ENCODE measurements at regions not wholly inside any gene's neighbourhood (a gene's known extent, or its start where the extent isn't known, plus 50 kb on each side); places are given as distances from the start of the nearest gene placed in this dataset.
A peak's percentile ranks its signal among the peaks of the same experiment; 100 is the strongest.

DNA sequence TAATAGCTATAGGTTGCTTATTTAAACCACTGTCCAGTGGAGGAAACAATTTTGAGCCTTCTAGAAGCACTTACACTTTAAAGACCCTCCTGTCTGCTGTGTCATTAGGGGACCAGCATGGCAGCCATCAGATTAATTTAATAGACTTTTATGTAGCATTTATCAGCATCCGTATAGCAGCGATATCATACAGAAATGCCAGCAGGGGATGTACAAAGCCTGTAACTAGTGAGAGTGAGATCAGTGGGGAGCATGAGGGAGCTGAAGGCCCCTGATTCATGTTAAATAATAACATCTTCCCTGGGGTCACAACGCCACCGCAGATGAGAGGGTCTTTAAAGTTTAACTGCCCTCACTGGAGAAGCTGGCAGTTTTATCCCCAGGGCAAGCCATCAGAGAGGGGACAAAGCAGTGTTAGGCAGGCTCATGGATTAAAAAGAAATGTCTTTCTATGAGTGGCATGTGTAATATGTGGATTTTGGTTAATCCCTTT, 144.7 kb downstream of the PDGFRA start:
- Histone ChIP-seq H3K9me3 (ENCODE audit: control insufficient read depth in 2 of 3, insufficient read depth in 1 of 3, low read length in 3 of 3) (no peaks in the 10 kb centered on the region), H3K4me1 (ENCODE audit: control insufficient read depth in 2 of 3, insufficient read depth in 2 of 3, low read depth in 1 of 3, low read length in 3 of 3) (no peaks in the 10 kb centered on the region), H3K4me3 (ENCODE audit: low read length in 3 of 3) (no peak overlapping the region), H3K36me3 (ENCODE audit: control insufficient read depth in 2 of 3, insufficient read depth in 3 of 3, low read length in 3 of 3) (no peaks in the 10 kb centered on the region), H3K27me3 (ENCODE audit: control insufficient read depth, insufficient read depth, low read length) (no peaks in the 10 kb centered on the region), H3K9ac (ENCODE audit: low read length in 3 of 3) (no peak overlapping the region), H3K27ac (ENCODE audit: low read depth in 2 of 2, low read length in 2 of 2) (no peak overlapping the region)
- intact Hi-C loops (cut with DNase I), result no loop called here
- TF ChIP-seq, protein P1, sequence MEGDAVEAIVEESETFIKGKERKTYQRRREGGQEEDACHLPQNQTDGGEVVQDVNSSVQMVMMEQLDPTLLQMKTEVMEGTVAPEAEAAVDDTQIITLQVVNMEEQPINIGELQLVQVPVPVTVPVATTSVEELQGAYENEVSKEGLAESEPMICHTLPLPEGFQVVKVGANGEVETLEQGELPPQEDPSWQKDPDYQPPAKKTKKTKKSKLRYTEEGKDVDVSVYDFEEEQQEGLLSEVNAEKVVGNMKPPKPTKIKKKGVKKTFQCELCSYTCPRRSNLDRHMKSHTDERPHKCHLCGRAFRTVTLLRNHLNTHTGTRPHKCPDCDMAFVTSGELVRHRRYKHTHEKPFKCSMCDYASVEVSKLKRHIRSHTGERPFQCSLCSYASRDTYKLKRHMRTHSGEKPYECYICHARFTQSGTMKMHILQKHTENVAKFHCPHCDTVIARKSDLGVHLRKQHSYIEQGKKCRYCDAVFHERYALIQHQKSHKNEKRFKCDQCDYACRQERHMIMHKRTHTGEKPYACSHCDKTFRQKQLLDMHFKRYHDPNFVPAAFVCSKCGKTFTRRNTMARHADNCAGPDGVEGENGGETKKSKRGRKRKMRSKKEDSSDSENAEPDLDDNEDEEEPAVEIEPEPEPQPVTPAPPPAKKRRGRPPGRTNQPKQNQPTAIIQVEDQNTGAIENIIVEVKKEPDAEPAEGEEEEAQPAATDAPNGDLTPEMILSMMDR (IDR thresholded peaks at IDR 0.05; ENCODE audit: borderline replicate concordance, extremely low read depth, insufficient read depth), result no peak
- FAIRE-seq (no peak), DNase-seq (no peak)

DNA sequence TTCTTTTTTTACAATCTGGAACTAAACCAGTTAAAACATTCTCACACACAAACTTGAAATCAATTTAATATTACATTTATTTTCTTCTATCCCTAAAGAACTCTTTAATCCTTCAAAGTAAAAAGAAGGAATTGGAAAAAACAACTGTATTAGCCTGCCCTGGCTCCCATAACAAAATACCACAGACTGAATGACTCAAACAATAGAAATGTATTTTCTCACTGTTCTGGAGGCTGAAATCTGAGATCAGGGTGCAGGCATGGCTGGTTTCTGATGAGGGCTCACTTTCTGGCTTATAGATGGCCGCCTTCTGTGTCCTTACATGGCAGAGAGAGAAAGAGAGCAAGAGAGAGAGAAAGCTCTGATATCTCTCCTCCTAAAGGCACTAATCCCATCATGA, 149.4 kb downstream of the PDGFRA start:
- intact Hi-C loops (cut with DNase I), result no loop called here
- FAIRE-seq, result no peak
- no peak overlapping the region for H3K27ac ChIP-seq (ENCODE audit: low read depth in 2 of 2, low read length in 2 of 2)

DNA sequence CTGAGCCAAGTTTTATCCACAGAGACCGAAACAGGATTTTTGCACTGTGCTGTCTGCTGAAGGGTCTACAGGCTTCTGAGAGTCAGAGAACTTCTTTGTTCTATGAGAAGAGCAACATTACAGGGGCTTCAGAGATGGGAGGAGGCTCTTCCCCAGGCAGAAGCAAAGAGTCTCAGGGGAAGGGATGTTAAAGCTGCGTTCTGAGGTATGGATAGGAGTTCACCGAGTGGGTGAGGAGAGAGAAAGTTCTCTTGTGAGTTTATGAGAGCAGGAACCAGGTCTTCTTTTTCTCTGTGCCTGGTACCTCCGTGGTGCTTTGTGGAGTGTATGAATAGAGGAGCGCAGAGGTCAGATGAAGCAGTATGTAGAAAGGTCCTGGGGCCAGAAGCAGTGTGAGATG, 155.1 kb downstream of the PDGFRA start:
- Histone ChIP-seq H3K4me1 (ENCODE audit: control insufficient read depth in 2 of 3, insufficient read depth in 2 of 3, low read depth in 1 of 3, low read length in 3 of 3) (no peaks in the 10 kb centered on the region), H3K9ac (ENCODE audit: low read length in 3 of 3) (no peak overlapping the region), H3K4me3 (ENCODE audit: low read length in 3 of 3) (no peak overlapping the region), H3K9me3 (ENCODE audit: control insufficient read depth in 2 of 3, insufficient read depth in 1 of 3, low read length in 3 of 3) (no peaks in the 10 kb centered on the region), H3K27me3 (ENCODE audit: control insufficient read depth, insufficient read depth, low read length) (no peaks in the 10 kb centered on the region), H3K27ac (ENCODE audit: low read depth in 2 of 2, low read length in 2 of 2) (no peak overlapping the region), H3K36me3 (ENCODE audit: control insufficient read depth in 2 of 3, insufficient read depth in 3 of 3, low read length in 3 of 3) (no peaks in the 10 kb centered on the region)
- TF ChIP-seq, protein P1 (IDR thresholded peaks at IDR 0.05; ENCODE audit: borderline replicate concordance, extremely low read depth, insufficient read depth), result no peak
- intact Hi-C loops (cut with DNase I), result no loop called here
- FAIRE-seq (no peak), DNase-seq (no peak)

More for the DNA sequence above, 149.4 kb downstream of the PDGFRA start:
- no peak overlapping the region for H3K9ac ChIP-seq (ENCODE audit: low read length in 3 of 3)
- no peaks in the 10 kb centered on the region for H3K9me3 ChIP-seq (ENCODE audit: control insufficient read depth in 2 of 3, insufficient read depth in 1 of 3, low read length in 3 of 3)
- DNase-seq, result no peak
- TF ChIP-seq, protein P1 (IDR thresholded peaks at IDR 0.05; ENCODE audit: borderline replicate concordance, extremely low read depth, insufficient read depth), result no peak
- H3K4me3 ChIP-seq (ENCODE audit: low read length in 3 of 3), result no peak overlapping the region
- H3K27me3 ChIP-seq (ENCODE audit: control insufficient read depth, insufficient read depth, low read length), result no peaks in the 10 kb centered on the region
- no peaks in the 10 kb centered on the region for H3K4me1 ChIP-seq (ENCODE audit: control insufficient read depth in 2 of 3, insufficient read depth in 2 of 3, low read depth in 1 of 3, low read length in 3 of 3)
- no peaks in the 10 kb centered on the region for H3K36me3 ChIP-seq (ENCODE audit: control insufficient read depth in 2 of 3, insufficient read depth in 3 of 3, low read length in 3 of 3)

DNA sequence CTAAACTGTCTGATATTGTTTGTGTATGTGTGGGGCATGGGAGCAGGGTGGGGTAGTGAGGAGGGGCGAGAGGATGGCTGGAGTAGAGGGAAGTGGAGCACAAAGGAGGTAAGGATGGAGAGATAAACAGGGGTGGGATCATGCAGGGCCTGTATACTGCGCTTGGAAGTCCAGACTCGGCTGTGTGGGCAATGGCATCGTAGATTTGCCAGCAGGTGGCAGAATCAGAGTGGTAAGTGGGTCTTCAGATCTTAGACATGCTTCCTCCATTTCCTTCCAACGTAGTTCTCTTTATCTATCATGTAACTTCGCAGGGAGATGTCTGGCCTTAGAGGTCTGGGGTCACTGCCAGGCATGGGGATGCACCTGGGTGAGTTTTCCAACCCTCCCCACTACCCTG, 155.5 kb downstream of the PDGFRA start:
- Histone ChIP-seq H3K4me3 (ENCODE audit: low read length in 3 of 3) (no peak overlapping the region), H3K4me1 (ENCODE audit: control insufficient read depth in 2 of 3, insufficient read depth in 2 of 3, low read depth in 1 of 3, low read length in 3 of 3) (no peaks in the 10 kb centered on the region), H3K27ac (ENCODE audit: low read depth in 2 of 2, low read length in 2 of 2) (no peak overlapping the region), H3K9ac (ENCODE audit: low read length in 3 of 3) (no peak overlapping the region), H3K36me3 (ENCODE audit: control insufficient read depth in 2 of 3, insufficient read depth in 3 of 3, low read length in 3 of 3) (no peaks in the 10 kb centered on the region), H3K27me3 (ENCODE audit: control insufficient read depth, insufficient read depth, low read length) (no peaks in the 10 kb centered on the region), H3K9me3 (ENCODE audit: control insufficient read depth in 2 of 3, insufficient read depth in 1 of 3, low read length in 3 of 3) (no peaks in the 10 kb centered on the region)
- TF ChIP-seq, protein P1 (IDR thresholded peaks at IDR 0.05; ENCODE audit: borderline replicate concordance, extremely low read depth, insufficient read depth), result peak; percentile 36
- intact Hi-C loops (cut with DNase I), result no loop called here
- FAIRE-seq, result no peak
- peak in 2 of 5 donors; percentile 24 to 47 for DNase-seq

Measured in kidney (tissue), 13 donors.